ENCODE measurements at regions not wholly inside any gene's neighbourhood (a gene's known extent, or its start where the extent isn't known, plus 50 kb on each side); places are given as distances from the start of the nearest gene placed in this dataset.

DNA sequence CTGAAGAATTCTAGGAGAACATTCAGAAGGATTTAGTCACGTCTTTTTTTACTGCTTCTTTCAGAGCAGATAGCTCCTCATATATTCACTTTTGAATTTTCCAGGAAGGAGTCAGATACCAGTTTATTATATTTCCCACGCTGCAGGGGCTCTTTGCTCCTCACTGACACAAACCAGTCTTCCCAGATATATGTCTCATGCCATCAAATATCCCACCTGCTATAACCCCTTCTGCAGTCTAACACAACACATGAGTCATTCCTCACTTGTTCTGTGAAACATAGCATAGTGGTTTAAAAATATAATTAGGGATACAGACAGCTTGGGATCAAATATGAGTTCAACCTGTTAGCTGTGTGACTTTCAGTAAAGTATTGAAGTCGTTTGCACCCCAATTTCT lies 251.7 kb upstream of the DPYD start:
- no peak for DNase-seq
- POLR2A ChIA-PET, result no interaction called here

More for the DNA sequence above, 251.7 kb upstream of the DPYD start:
- Histone ChIP-seq H3K4me2 (no peak overlapping the region), H3K9me3 (no peaks in the 10 kb centered on the region), H3K79me2 (ENCODE audit: insufficient read depth) (no peaks in the 10 kb centered on the region), H3K27me3 (ENCODE audit: insufficient read depth) (no peaks in the 10 kb centered on the region), H3F3A (replicated peaks; ENCODE audit: insufficient read depth) (no peaks in the 10 kb centered on the region), H3K9ac (no peak overlapping the region), H3K9me2 (no peaks in the 10 kb centered on the region), H3K4me1 (ENCODE audit: control insufficient read depth in 1 of 2, insufficient read depth in 2 of 2, low read depth in 1 of 2, low read length in 1 of 2) (no peaks in the 10 kb centered on the region; a peak in 2 of 4 replicates), H2AFZ (ENCODE audit: low read depth) (no peak overlapping the region), H3K4me3 (ENCODE audit: low read depth in 2 of 2, low read length in 1 of 2) (no peak overlapping the region), H4K20me1 (ENCODE audit: insufficient read depth) (no peaks in the 10 kb centered on the region), H3K36me3 (replicated peaks in 1 of 2; ENCODE audit: control insufficient read depth in 1 of 2, insufficient read depth in 2 of 2, low read length in 1 of 2) (no peaks in the 10 kb centered on the region), H3K27ac (ENCODE audit: low read depth in 2 of 2, low read length in 1 of 2) (no peak overlapping the region)
- 61% methylated on average over 3 of the region's 3 CpGs for WGBS (ENCODE audit: low lambda C conversion rate)
- CTCF ChIA-PET, result interaction anchor here (3.0 kb wide), 1 partner anchor 296 kb away, joined by 9 read pairs; no protein-coding TSS in a partner anchor
- TF ChIP-seq RFX5 (IDR thresholded peaks at IDR 0.05; ENCODE audit: low read length) (no peak), CHD2 (IDR thresholded peaks at IDR 0.05; ENCODE audit: low read length, partially characterized antibody) (no peak), POLR2AphosphoS5 (IDR thresholded peaks at IDR 0.05; ENCODE audit: low read depth, low read length) (no peak), FOXM1 (IDR thresholded peaks at IDR 0.05; ENCODE audit: low read depth) (no peak), RXRA (IDR thresholded peaks at IDR 0.05; ENCODE audit: borderline replicate concordance, low read depth) (no peak), GABPA (IDR thresholded peaks at IDR 0.05; ENCODE audit: low read depth) (no peak), FOSL2 (IDR thresholded peaks at IDR 0.05; ENCODE audit: borderline replicate concordance, low read depth) (no peak), GATA2 (CRISPR knock-in tag; IDR thresholded peaks at IDR 0.05) (no peak), ELF1 (IDR thresholded peaks at IDR 0.05) (no peak), JUND (IDR thresholded peaks at IDR 0.05) (no peak), MAX (IDR thresholded peaks at IDR 0.05; ENCODE audit: low read depth) (no peak), YY1 (IDR thresholded peaks at IDR 0.05; ENCODE audit: low read depth) (no peak), USF2 (IDR thresholded peaks at IDR 0.05; ENCODE audit: borderline replicate concordance, low read depth, low read length) (no peak), EZH2phosphoT487 (IDR thresholded peaks at IDR 0.05; ENCODE audit: borderline replicate concordance, low read depth) (no peak), IRF3 (IDR thresholded peaks at IDR 0.05; ENCODE audit: low read depth, low read length) (no peak), RCOR1 (IDR thresholded peaks at IDR 0.05; ENCODE audit: low read length) (no peak)
- TF ChIP-seq, protein P1, sequence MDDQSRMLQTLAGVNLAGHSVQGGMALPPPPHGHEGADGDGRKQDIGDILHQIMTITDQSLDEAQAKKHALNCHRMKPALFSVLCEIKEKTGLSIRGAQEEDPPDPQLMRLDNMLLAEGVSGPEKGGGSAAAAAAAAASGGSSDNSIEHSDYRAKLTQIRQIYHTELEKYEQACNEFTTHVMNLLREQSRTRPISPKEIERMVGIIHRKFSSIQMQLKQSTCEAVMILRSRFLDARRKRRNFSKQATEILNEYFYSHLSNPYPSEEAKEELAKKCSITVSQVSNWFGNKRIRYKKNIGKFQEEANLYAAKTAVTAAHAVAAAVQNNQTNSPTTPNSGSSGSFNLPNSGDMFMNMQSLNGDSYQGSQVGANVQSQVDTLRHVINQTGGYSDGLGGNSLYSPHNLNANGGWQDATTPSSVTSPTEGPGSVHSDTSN (IDR thresholded peaks at IDR 0.05), result no peak
- TF ChIP-seq, protein P2, sequence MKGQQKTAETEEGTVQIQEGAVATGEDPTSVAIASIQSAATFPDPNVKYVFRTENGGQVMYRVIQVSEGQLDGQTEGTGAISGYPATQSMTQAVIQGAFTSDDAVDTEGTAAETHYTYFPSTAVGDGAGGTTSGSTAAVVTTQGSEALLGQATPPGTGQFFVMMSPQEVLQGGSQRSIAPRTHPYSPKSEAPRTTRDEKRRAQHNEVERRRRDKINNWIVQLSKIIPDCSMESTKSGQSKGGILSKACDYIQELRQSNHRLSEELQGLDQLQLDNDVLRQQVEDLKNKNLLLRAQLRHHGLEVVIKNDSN (IDR thresholded peaks at IDR 0.05; ENCODE audit: borderline replicate concordance, low read depth), result no peak
